Amygdala (tissue), 56 donors: ENCODE measurements at regions not wholly inside any gene's neighbourhood (a gene's known extent, or its start where the extent isn't known, plus 50 kb on each side); places are given as distances from the start of the nearest gene placed in this dataset.
"Not testable (repeated sequence)": the region's sequence is repeated elsewhere in the genome, so short reads cannot be mapped to it uniquely, and the experiment has no call there.

Source experiments
- DNase-seq, 56 donors: peaks; one replicate each; lab custom pipeline; 2025; lab: John Stamatoyannopoulos, UW

- no peak for DNase-seq
Measured at GRCh38 chrX:76996641-76997040, 450.5 kb upstream of the FGF16 start.

- DNase-seq: no peak
Measured at GRCh38 chrX:77003530-77003929, 443.7 kb upstream of the FGF16 start.

GRCh38 chrX:77003956-77004355 lies 443.2 kb upstream of the FGF16 start:
- no peak for DNase-seq

- no peak for DNase-seq
Measured at GRCh38 chrX:77009691-77010090, 437.5 kb upstream of the FGF16 start.

GRCh38 chrX:77014377-77015372 lies 432.5 kb upstream of the FGF16 start:
- peak in 49 of 56 donors; percentile 0 to 68 (median 15) for DNase-seq

- no peak for DNase-seq
Measured at GRCh38 chrX:77017093-77017492, 430.1 kb upstream of the FGF16 start.

- not testable (repeated sequence) for DNase-seq
Measured at GRCh38 chrX:77046180-77046810, 400.9 kb upstream of the FGF16 start.

- DNase-seq: no peak
Measured at GRCh38 chrX:77060572-77060971, 386.6 kb upstream of the FGF16 start.

GRCh38 chrX:77061022-77061421 lies 386.2 kb upstream of the FGF16 start:
- no peak for DNase-seq

- no peak for DNase-seq
Measured at GRCh38 chrX:77061545-77061944, 385.6 kb upstream of the FGF16 start.

GRCh38 chrX:77065896-77066295 lies 381.3 kb upstream of the FGF16 start:
- no peak for DNase-seq

- DNase-seq: no peak
Measured at GRCh38 chrX:77070202-77070918, 376.8 kb upstream of the FGF16 start.

- no peak for DNase-seq
Measured at GRCh38 chrX:77076896-77077295, 370.3 kb upstream of the FGF16 start.

- not testable (repeated sequence) for DNase-seq
Measured at GRCh38 chrX:77081237-77081636, 366.0 kb upstream of the FGF16 start.

- no peak for DNase-seq
Measured at GRCh38 chrX:77085372-77085771, 361.8 kb upstream of the FGF16 start.

- peak in 1 of 56 donors; percentile 5 for DNase-seq
Measured at GRCh38 chrX:77087529-77088169, 359.5 kb upstream of the FGF16 start.

GRCh38 chrX:77088233-77088632 lies 359.0 kb upstream of the FGF16 start:
- no peak for DNase-seq

- no peak for DNase-seq
Measured at GRCh38 chrX:77114501-77114900, 332.7 kb upstream of the FGF16 start.

- DNase-seq: no peak
Measured at GRCh38 chrX:77118686-77119085, 328.5 kb upstream of the FGF16 start.

- DNase-seq: no peak
Measured at GRCh38 chrX:77119706-77120105, 327.5 kb upstream of the FGF16 start.

GRCh38 chrX:77123917-77124316 lies 323.3 kb upstream of the FGF16 start:
- DNase-seq: not testable (repeated sequence)
